NOMO-1 (cell line): ENCODE measurements at regions not wholly inside any gene's neighbourhood (a gene's known extent, or its start where the extent isn't known, plus 50 kb on each side); places are given as distances from the start of the nearest gene placed in this dataset.

ENCODE experiments used
- DNase-seq, 2 experiments: peaks; one replicate each; lab custom pipeline; 2025; ENCODE audit not compliant: unreplicated experiment in 2 of 2; lab: John Stamatoyannopoulos, UW

- no peak for DNase-seq
Observed at GRCh38 chr3:10695595-10696285, 120.3 kb upstream of the SLC6A11 start.

- DNase-seq, result no peak
Observed at GRCh38 chr3:10697918-10698317, 118.1 kb upstream of the SLC6A11 start.

- DNase-seq, result no peak
Observed at GRCh38 chr3:10700821-10701220, 115.2 kb upstream of the SLC6A11 start.

GRCh38 chr3:10702961-10703740 is 112.9 kb upstream of the SLC6A11 start:
- no peak for DNase-seq

GRCh38 chr3:10703875-10704274 is 112.2 kb upstream of the SLC6A11 start:
- DNase-seq, result peak in 1 of 2 experiments; percentile 9

- DNase-seq, result no peak
Observed at GRCh38 chr3:10706156-10706739, 109.8 kb upstream of the SLC6A11 start.

- DNase-seq, result no peak
Observed at GRCh38 chr3:10706740-10707399, 109.2 kb upstream of the SLC6A11 start.

GRCh38 chr3:10707400-10708215 is 108.4 kb upstream of the SLC6A11 start:
- DNase-seq, result no peak

GRCh38 chr3:10708216-10708893 is 107.7 kb upstream of the SLC6A11 start:
- DNase-seq, result no peak

- no peak for DNase-seq
Observed at GRCh38 chr3:10709110-10709781, 106.8 kb upstream of the SLC6A11 start.

- DNase-seq, result no peak
Observed at GRCh38 chr3:10712121-10712520, 103.9 kb upstream of the SLC6A11 start.

GRCh38 chr3:10713656-10714055 is 102.4 kb upstream of the SLC6A11 start:
- no peak for DNase-seq

- no peak for DNase-seq
Observed at GRCh38 chr3:10715886-10716285, 100.1 kb upstream of the SLC6A11 start.

- no peak for DNase-seq
Observed at GRCh38 chr3:10716964-10717363, 99.1 kb upstream of the SLC6A11 start.

- DNase-seq, result no peak
Observed at GRCh38 chr3:10717756-10718155, 98.3 kb upstream of the SLC6A11 start.

- DNase-seq, result no peak
Observed at GRCh38 chr3:10721101-10721500, 94.9 kb upstream of the SLC6A11 start.

GRCh38 chr3:10722911-10723310 is 93.1 kb upstream of the SLC6A11 start:
- no peak for DNase-seq

GRCh38 chr3:10723991-10724390 is 92.0 kb upstream of the SLC6A11 start:
- DNase-seq, result no peak

GRCh38 chr3:10725067-10725466 is 91.0 kb upstream of the SLC6A11 start:
- DNase-seq, result no peak
